HG03460 (cell line): ENCODE measurements at regions not wholly inside any gene's neighbourhood (a gene's known extent, or its start where the extent isn't known, plus 50 kb on each side); places are given as distances from the start of the nearest gene placed in this dataset.
A peak's percentile ranks its signal among the peaks of the same experiment; 100 is the strongest.

Source experiments
- ATAC-seq: cut with Tn5 transposase; IDR thresholded peaks from one replicate; pipeline ENCODE4 v1.9.1; 2021; ENCODE audit not compliant: unreplicated experiment

DNA sequence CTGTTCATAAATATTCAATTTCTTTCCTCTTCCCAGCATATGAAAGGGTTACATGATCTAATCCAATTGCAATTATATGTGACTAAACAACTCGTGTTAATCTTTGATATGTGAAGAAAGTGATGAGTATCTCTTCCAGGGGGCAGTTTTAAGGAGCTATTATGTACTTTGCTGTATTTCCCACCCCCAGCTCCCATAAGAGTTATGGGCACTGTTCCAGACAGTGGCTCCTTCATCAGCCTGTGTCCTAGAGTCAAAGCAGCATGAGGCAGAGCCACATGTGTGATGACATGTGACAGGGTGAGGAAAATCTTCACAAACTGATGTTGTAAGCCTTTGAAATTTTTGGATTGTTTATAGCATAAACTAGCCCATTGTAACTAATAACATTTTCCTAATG lies 315.4 kb downstream of the DIPK2A start:
- no peak for ATAC-seq

- ATAC-seq: no peak
Measured at GRCh38 chr3:144289057-144289456, 317.4 kb downstream of the DIPK2A start.

- peak; percentile 78 for ATAC-seq
Measured at GRCh38 chr3:144294659-144295538, 323.3 kb downstream of the DIPK2A start.

DNA sequence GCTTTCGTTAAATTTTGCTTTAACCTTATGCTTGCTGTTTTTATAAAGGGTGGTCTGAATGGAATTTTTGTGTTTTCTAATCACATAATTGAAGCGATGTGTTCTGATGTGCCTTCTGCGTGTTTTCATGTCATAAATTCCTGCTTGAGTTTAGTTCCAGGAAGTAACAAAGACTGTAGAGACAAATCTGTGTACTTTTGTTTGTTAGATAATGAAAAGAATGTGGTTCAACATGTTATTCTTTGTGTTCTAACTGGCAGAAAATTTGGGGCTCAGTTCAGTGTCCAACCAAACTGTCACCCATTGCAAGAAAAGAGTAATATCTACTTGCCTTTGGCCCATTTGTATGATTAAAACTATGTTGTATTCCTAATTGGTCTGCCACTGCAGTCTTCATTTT lies 324.0 kb downstream of the DIPK2A start:
- no peak for ATAC-seq

DNA sequence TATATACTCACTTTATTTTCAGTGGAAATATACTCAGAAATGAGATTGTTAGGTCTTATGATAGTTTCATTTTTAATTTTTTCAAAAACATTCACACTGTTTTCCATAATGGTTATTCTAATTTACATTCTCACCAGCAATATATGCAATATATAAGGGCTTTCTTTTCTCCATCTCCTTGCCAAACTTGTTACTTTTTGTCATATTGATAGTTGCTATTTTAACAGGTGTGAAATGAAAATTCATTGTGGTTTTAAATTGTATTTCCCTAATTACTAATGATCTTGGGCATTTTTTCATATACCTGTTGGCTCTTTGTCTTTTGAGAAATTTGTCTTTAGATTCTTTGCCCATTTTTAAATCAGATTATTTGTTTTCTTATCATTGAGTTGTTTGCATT lies 325.2 kb downstream of the DIPK2A start:
- ATAC-seq: no peak

GRCh38 chr3:144301863-144302262 lies 330.2 kb downstream of the DIPK2A start:
- no peak for ATAC-seq

- no peak for ATAC-seq
Measured at GRCh38 chr3:144307951-144308350, 336.3 kb downstream of the DIPK2A start.

DNA sequence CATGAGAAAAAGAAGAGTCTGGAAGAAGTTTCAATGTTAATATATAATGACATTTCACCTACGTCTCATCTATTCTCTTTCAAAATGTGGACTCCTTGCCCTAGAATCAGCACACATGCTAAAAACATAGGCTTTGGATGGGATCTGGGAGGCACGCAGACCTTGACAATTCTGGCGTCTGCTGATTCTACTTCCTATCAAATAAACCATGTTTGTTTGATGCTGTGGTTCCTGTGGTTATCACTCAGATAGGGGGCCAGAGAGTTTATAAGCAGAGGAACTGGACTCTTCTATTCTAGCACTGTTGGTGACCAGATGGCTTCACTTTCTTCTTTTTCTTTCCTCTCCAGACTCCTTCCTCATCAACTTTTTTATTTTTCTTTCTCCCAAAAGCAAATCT lies 336.8 kb downstream of the DIPK2A start:
- no peak for ATAC-seq

- ATAC-seq: no peak
Measured at GRCh38 chr3:144312702-144313101, 341.1 kb downstream of the DIPK2A start.

DNA sequence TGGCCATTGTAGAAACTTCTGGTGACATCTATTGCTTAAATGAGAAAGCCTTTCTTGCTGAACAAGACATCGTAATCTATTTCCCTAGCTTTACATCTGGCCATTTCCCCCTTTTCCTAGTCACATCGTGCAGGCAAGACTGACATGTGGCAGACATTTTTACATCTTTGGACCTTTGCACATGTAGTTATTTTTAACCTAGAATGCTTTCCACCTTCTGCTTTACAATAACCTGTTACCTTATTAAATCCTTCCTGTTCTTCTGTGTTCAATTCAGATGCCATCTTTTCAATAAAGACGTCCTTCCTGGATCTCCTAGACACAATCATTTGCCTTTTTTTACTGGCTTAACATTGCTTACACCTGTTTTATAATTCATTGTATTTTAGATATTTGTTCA lies 343.3 kb downstream of the DIPK2A start:
- ATAC-seq: no peak

DNA sequence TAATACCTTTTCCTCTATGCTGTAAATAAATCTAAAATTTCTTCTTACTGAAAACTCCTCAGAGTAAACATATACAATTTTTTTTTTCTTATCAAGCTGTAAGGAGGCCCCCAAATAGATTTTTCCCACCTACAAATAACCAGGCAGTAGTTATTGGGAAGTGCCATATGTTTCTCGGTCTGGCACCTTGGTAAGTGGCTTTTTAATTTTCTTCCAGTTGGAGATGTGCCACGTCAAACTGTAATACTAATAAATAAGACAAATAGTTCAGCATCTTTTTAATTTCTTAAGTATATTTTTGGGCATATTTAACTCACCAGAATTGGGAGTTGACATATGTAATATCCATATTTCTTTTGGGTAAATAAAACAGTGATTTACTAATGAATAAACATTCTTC lies 346.3 kb downstream of the DIPK2A start:
- no peak for ATAC-seq

DNA sequence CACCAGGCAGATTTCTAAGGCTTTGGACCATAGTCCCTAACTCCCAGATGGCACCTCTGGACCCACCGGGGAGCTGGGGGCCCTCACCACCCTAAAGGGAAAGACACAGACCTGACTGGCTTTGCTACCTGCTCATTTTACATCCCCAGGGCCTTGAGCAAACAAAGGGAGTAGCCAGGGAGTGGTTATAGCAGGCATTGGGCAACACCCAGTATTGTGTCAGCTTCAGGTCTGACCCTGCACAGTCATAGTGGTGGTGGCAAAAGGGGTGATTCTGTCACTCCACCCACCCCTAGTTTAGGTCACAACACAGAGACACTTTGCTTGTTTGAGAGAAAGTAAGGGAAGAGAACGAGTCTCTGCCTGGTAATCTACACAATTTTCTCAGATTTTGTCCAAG lies 352.5 kb downstream of the DIPK2A start:
- ATAC-seq: no peak

DNA sequence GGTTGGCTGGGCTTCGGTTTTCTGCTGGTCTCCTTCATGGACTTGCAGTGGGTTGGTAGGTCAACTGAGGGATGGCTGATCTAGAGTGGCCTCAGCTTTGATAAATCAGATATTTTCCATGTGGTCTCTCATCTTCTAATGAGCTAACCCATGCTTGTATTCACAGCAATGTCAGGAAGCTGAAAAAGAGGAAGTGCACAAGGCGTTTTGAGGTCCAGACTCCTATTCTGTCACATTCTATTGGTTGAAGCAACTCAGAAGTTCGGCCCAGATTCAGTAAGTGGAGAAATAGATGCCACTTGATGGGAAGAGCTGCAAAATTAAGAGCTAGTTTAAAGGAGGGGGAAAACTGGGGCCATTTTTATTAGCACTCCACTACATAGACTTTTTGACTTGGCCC lies 361.2 kb downstream of the DIPK2A start:
- no peak for ATAC-seq

GRCh38 chr3:144341471-144341870 lies 369.8 kb downstream of the DIPK2A start:
- no peak for ATAC-seq

DNA sequence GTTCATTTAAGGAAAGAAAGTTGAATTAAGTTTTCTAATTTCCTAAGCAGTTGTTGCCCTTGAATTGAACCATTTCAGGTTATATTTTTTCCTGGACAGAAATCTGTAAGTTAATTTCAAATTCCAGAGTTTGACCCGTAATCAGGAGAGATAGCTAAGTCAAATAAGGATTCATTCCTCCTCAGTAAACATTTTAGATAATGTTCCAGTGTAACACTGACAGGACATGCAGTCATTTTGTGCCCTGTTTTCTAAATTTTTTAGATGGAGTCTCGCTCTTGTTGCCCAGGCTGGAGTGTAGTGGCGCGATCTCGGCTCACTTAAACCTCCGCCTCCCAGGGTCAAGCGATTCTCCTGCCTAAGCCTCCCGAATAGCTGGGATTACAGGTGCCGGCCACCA lies 371.7 kb downstream of the DIPK2A start:
- no peak for ATAC-seq

DNA sequence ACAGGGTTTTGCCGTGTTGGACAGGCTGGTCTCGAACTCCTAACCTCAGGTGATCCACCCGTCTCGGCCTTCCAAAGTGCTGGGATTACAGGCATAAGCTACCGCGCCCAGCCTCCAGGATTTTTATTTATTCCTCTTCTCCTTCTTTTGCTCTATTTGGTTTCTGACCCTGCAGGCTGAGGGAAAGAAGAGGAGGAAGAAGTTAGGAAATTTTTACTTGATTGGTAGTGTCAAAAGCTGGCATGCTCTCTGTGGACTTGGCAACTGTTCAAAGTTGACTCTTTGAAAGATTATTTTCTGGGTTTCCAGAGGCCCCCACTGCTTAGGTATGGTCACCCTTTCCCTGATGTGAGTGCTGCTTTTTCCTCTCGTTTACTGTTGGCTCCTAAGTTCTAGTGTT lies 372.2 kb downstream of the DIPK2A start:
- no peak for ATAC-seq

DNA sequence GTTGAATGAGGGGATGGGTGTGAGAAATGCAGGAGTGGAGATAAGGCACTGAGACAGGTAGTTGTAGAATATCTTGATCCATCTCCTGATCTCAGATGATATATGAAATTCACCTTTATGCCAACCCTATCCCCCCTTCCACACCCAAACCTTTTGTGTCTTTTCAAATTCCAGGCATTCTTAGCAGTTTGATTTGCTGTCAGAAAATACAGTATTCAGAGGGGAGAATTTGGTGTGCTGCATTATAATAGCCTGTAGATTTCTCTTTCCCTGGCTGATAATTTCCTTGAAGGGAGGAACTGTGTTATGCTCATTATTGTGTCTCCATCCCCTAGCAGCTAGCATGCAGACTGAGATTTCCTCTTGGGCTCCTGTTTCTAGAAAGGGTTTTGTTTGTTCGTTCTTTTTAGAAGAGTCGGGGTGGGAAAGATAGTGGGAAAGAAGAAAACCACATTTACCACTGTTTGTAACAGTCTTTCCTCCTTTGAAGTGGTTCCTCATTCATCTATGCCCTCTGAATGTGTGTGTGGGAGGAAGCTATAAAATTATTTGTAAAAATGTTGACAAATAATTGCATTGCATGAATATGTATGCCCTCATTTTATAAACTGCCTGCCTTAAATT lies 373.4 kb downstream of the DIPK2A start:
- no peak for ATAC-seq

- ATAC-seq: no peak
Measured at GRCh38 chr3:144350125-144350524, 378.5 kb downstream of the DIPK2A start.

DNA sequence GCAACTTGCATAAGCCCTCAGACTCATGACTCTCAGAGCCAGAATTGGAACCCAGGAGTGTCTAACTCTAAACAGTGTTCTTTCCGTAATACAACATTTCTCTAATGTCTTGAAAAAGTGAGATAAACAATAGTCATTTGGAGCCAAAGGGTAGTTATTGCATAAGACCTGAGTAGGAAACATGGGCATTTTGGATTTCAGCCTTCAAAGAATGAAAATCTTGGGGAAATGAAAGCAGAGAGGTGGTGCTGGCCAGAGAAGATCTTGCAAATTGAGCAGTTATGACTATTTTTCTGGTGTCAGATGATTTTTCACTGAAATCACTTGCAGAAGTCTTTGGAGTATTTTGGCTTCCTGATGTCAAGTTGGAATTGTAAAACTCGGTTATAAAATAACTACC lies 379.4 kb downstream of the DIPK2A start:
- ATAC-seq: no peak

GRCh38 chr3:144351773-144352365 lies 380.2 kb downstream of the DIPK2A start:
- ATAC-seq: no peak

GRCh38 chr3:144358191-144358590 lies 386.6 kb downstream of the DIPK2A start:
- ATAC-seq: no peak

- ATAC-seq: no peak
Measured at GRCh38 chr3:144361002-144361401, 389.4 kb downstream of the DIPK2A start.
